ENCODE measurements at regions not wholly inside any gene's neighbourhood (a gene's known extent, or its start where the extent isn't known, plus 50 kb on each side); places are given as distances from the start of the nearest gene placed in this dataset.

- H3K36me3 ChIP-seq (ENCODE audit: control insufficient read depth, insufficient read depth, low read length) = no peaks in the 10 kb centered on the region
- H3K4me1 ChIP-seq (ENCODE audit: control insufficient read depth, insufficient read depth, low read length) = peaks cover 6% of the 10 kb centered on the region
- no peaks in the 10 kb centered on the region for H3K9me3 ChIP-seq (ENCODE audit: control insufficient read depth, low read length)
- 95 to 100% methylated on average over 1 to 2 of the region's 2 CpGs for WGBS, 2 experiments
- H3K27me3 ChIP-seq (ENCODE audit: control insufficient read depth, insufficient read depth, low read length, poor library complexity, severe bottlenecking) = no peaks in the 10 kb centered on the region
- H3K4me3 ChIP-seq (ENCODE audit: insufficient read depth, low read depth, low read length) = no peak overlapping the region
- no peak overlapping the region for H3K27ac ChIP-seq (ENCODE audit: insufficient read depth, low read depth, low read length, poor library complexity, severe bottlenecking)
Measured at GRCh38 chr5:74131250-74131649, 505.3 kb downstream of the ARHGEF28 start.

- 91 to 92% methylated on average over 15 of the region's 15 CpGs for WGBS, 2 experiments
- H3K27ac ChIP-seq (ENCODE audit: insufficient read depth, low read depth, low read length, poor library complexity, severe bottlenecking) = no peak overlapping the region
- H3K4me3 ChIP-seq (ENCODE audit: insufficient read depth, low read depth, low read length) = no peak overlapping the region
Measured at GRCh38 chr5:74130155-74130897, 504.3 kb downstream of the ARHGEF28 start.

GRCh38 chr5:74127381-74128320 is 501.7 kb downstream of the ARHGEF28 start:
- WGBS, 2 experiments = 90% methylated on average over 8 to 9 of the region's 9 CpGs
- Histone ChIP-seq H3K27ac (ENCODE audit: insufficient read depth, low read depth, low read length, poor library complexity, severe bottlenecking) (no peak overlapping the region), H3K36me3 (ENCODE audit: control insufficient read depth, insufficient read depth, low read length) (no peaks in the 10 kb centered on the region), H3K9me3 (ENCODE audit: control insufficient read depth, low read length) (no peaks in the 10 kb centered on the region), H3K4me1 (ENCODE audit: control insufficient read depth, insufficient read depth, low read length) (peaks cover 6% of the 10 kb centered on the region), H3K27me3 (ENCODE audit: control insufficient read depth, insufficient read depth, low read length, poor library complexity, severe bottlenecking) (no peaks in the 10 kb centered on the region), H3K4me3 (ENCODE audit: insufficient read depth, low read depth, low read length) (no peak overlapping the region)

More at GRCh38 chr5:74130155-74130897, 504.3 kb downstream of the ARHGEF28 start:
- Histone ChIP-seq H3K27me3 (ENCODE audit: control insufficient read depth, insufficient read depth, low read length, poor library complexity, severe bottlenecking) (no peaks in the 10 kb centered on the region), H3K9me3 (ENCODE audit: control insufficient read depth, low read length) (no peaks in the 10 kb centered on the region), H3K4me1 (ENCODE audit: control insufficient read depth, insufficient read depth, low read length) (peaks cover 6% of the 10 kb centered on the region), H3K36me3 (ENCODE audit: control insufficient read depth, insufficient read depth, low read length) (no peaks in the 10 kb centered on the region)

GRCh38 chr5:74126294-74126693 is 500.3 kb downstream of the ARHGEF28 start:
- Histone ChIP-seq H3K4me3 (ENCODE audit: insufficient read depth, low read depth, low read length) (no peak overlapping the region), H3K27me3 (ENCODE audit: control insufficient read depth, insufficient read depth, low read length, poor library complexity, severe bottlenecking) (no peaks in the 10 kb centered on the region), H3K27ac (ENCODE audit: insufficient read depth, low read depth, low read length, poor library complexity, severe bottlenecking) (no peak overlapping the region), H3K36me3 (ENCODE audit: control insufficient read depth, insufficient read depth, low read length) (no peaks in the 10 kb centered on the region), H3K4me1 (ENCODE audit: control insufficient read depth, insufficient read depth, low read length) (peaks cover 6% of the 10 kb centered on the region), H3K9me3 (ENCODE audit: control insufficient read depth, low read length) (no peaks in the 10 kb centered on the region)
- 86 to 92% methylated on average over 1 of the region's 1 CpG for WGBS, 2 experiments

- Histone ChIP-seq H3K27me3 (ENCODE audit: control insufficient read depth, insufficient read depth, low read length, poor library complexity, severe bottlenecking) (no peaks in the 10 kb centered on the region), H3K9me3 (ENCODE audit: control insufficient read depth, low read length) (no peaks in the 10 kb centered on the region), H3K4me3 (ENCODE audit: insufficient read depth, low read depth, low read length) (no peak overlapping the region), H3K27ac (ENCODE audit: insufficient read depth, low read depth, low read length, poor library complexity, severe bottlenecking) (no peak overlapping the region), H3K36me3 (ENCODE audit: control insufficient read depth, insufficient read depth, low read length) (no peaks in the 10 kb centered on the region), H3K4me1 (ENCODE audit: control insufficient read depth, insufficient read depth, low read length) (peaks cover 6% of the 10 kb centered on the region)
- 86 to 88% methylated on average over 4 of the region's 4 CpGs for WGBS, 2 experiments
Measured at GRCh38 chr5:74124826-74125225, 498.8 kb downstream of the ARHGEF28 start.

- Histone ChIP-seq H3K36me3 (ENCODE audit: control insufficient read depth, insufficient read depth, low read length) (no peaks in the 10 kb centered on the region), H3K4me1 (ENCODE audit: control insufficient read depth, insufficient read depth, low read length) (peaks cover 6% of the 10 kb centered on the region), H3K4me3 (ENCODE audit: insufficient read depth, low read depth, low read length) (no peak overlapping the region), H3K27ac (ENCODE audit: insufficient read depth, low read depth, low read length, poor library complexity, severe bottlenecking) (no peak overlapping the region), H3K27me3 (ENCODE audit: control insufficient read depth, insufficient read depth, low read length, poor library complexity, severe bottlenecking) (no peaks in the 10 kb centered on the region), H3K9me3 (ENCODE audit: control insufficient read depth, low read length) (no peaks in the 10 kb centered on the region)
- WGBS, 2 experiments = 77 to 78% methylated on average over 5 of the region's 5 CpGs
Measured at GRCh38 chr5:74123929-74124328, 497.9 kb downstream of the ARHGEF28 start.

GRCh38 chr5:74122979-74123590 is 497.1 kb downstream of the ARHGEF28 start:
- Histone ChIP-seq H3K4me3 (ENCODE audit: insufficient read depth, low read depth, low read length) (no peak overlapping the region), H3K27me3 (ENCODE audit: control insufficient read depth, insufficient read depth, low read length, poor library complexity, severe bottlenecking) (no peaks in the 10 kb centered on the region), H3K27ac (ENCODE audit: insufficient read depth, low read depth, low read length, poor library complexity, severe bottlenecking) (no peak overlapping the region), H3K36me3 (ENCODE audit: control insufficient read depth, insufficient read depth, low read length) (no peaks in the 10 kb centered on the region), H3K9me3 (ENCODE audit: control insufficient read depth, low read length) (no peaks in the 10 kb centered on the region), H3K4me1 (ENCODE audit: control insufficient read depth, insufficient read depth, low read length) (peaks cover 4% of the 10 kb centered on the region)
- WGBS, 2 experiments = 79 to 81% methylated on average over 6 of the region's 6 CpGs

- 100% methylated on average over 1 of the region's 1 CpG; no CpG with 5 or more reads in 1 of the 2 experiments for WGBS, 2 experiments
- no peaks in the 10 kb centered on the region for H3K4me1 ChIP-seq (ENCODE audit: control insufficient read depth, insufficient read depth, low read length)
- H3K9me3 ChIP-seq (ENCODE audit: control insufficient read depth, low read length) = no peaks in the 10 kb centered on the region
- no peak overlapping the region for H3K4me3 ChIP-seq (ENCODE audit: insufficient read depth, low read depth, low read length)
- H3K27me3 ChIP-seq (ENCODE audit: control insufficient read depth, insufficient read depth, low read length, poor library complexity, severe bottlenecking) = no peaks in the 10 kb centered on the region
- no peak overlapping the region for H3K27ac ChIP-seq (ENCODE audit: insufficient read depth, low read depth, low read length, poor library complexity, severe bottlenecking)
- no peaks in the 10 kb centered on the region for H3K36me3 ChIP-seq (ENCODE audit: control insufficient read depth, insufficient read depth, low read length)
Measured at GRCh38 chr5:74122175-74122574, 496.2 kb downstream of the ARHGEF28 start.

- Histone ChIP-seq H3K27ac (ENCODE audit: insufficient read depth, low read depth, low read length, poor library complexity, severe bottlenecking) (no peak overlapping the region), H3K36me3 (ENCODE audit: control insufficient read depth, insufficient read depth, low read length) (no peaks in the 10 kb centered on the region)
- WGBS, 2 experiments = 95% methylated on average over 3 of the region's 3 CpGs
Measured at GRCh38 chr5:74120585-74120984, 494.6 kb downstream of the ARHGEF28 start.

GRCh38 chr5:74118071-74118470 is 492.1 kb downstream of the ARHGEF28 start:
- Histone ChIP-seq H3K27me3 (ENCODE audit: control insufficient read depth, insufficient read depth, low read length, poor library complexity, severe bottlenecking) (no peaks in the 10 kb centered on the region), H3K9me3 (ENCODE audit: control insufficient read depth, low read length) (no peaks in the 10 kb centered on the region), H3K4me1 (ENCODE audit: control insufficient read depth, insufficient read depth, low read length) (no peaks in the 10 kb centered on the region), H3K36me3 (ENCODE audit: control insufficient read depth, insufficient read depth, low read length) (no peaks in the 10 kb centered on the region), H3K4me3 (ENCODE audit: insufficient read depth, low read depth, low read length) (no peak overlapping the region), H3K27ac (ENCODE audit: insufficient read depth, low read depth, low read length, poor library complexity, severe bottlenecking) (no peak overlapping the region)
- 95% methylated on average over 1 of the region's 2 CpGs for WGBS, 2 experiments

More at GRCh38 chr5:74120585-74120984, 494.6 kb downstream of the ARHGEF28 start:
- Histone ChIP-seq H3K9me3 (ENCODE audit: control insufficient read depth, low read length) (no peaks in the 10 kb centered on the region), H3K4me1 (ENCODE audit: control insufficient read depth, insufficient read depth, low read length) (no peaks in the 10 kb centered on the region), H3K27me3 (ENCODE audit: control insufficient read depth, insufficient read depth, low read length, poor library complexity, severe bottlenecking) (no peaks in the 10 kb centered on the region), H3K4me3 (ENCODE audit: insufficient read depth, low read depth, low read length) (no peak overlapping the region)

Measured in ectodermal cell (in vitro differentiated cells).